ENCODE measurements at regions not wholly inside any gene's neighbourhood (a gene's known extent, or its start where the extent isn't known, plus 50 kb on each side); places are given as distances from the start of the nearest gene placed in this dataset.

DNA sequence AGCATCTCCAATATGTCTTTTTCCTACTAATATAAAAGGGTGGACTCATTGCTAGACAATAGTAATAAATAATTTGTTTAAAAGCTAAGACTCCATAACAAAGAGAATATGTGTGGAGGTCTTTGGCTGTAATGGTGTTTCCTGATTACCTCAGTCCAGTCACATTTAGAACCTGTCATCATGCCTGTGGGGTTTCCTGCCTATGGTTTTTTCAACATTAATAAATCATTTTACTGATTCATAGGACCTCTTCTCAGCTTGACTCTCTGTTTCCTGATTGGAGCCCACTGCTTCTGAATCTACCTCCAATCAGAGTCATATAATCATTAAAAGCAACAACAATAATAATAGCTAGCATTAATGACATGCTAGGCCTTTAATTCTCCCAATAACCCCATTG lies 52.4 kb upstream of the GNAI1 start:
- TF ChIP-seq POLR2A (IDR thresholded peaks at IDR 0.05; ENCODE audit: low read length), result no peak
- TF ChIP-seq GATA1 (IDR thresholded peaks at IDR 0.05; ENCODE audit: low read depth, low read length), result no peak
